Epidermal melanocyte (primary cell): ENCODE measurements at regions not wholly inside any gene's neighbourhood (a gene's known extent, or its start where the extent isn't known, plus 50 kb on each side); places are given as distances from the start of the nearest gene placed in this dataset.
"Not testable (repeated sequence)": the region's sequence is repeated elsewhere in the genome, so short reads cannot be mapped to it uniquely, and the experiment has no call there.

ENCODE experiments used
- DNase-seq: peaks from one replicate; pipeline ENCODE4 v3.0.0; 2011; ENCODE audit warnings: low spot score; ENCODE audit not compliant: insufficient read length

- no peak for DNase-seq
These were observed 94.4 kb upstream of the XPO1 start for GRCh38 chr2:61632276-61633169.

GRCh38 chr2:61631321-61631720 lies 93.2 kb upstream of the XPO1 start:
- no peak for DNase-seq

GRCh38 chr2:61626827-61627226 lies 88.7 kb upstream of the XPO1 start:
- DNase-seq = no peak

GRCh38 chr2:61623747-61624146 lies 85.6 kb upstream of the XPO1 start:
- DNase-seq = no peak

GRCh38 chr2:61620244-61621159 lies 82.3 kb upstream of the XPO1 start:
- DNase-seq = no peak

GRCh38 chr2:61619561-61619960 lies 81.4 kb upstream of the XPO1 start:
- no peak for DNase-seq

GRCh38 chr2:61617610-61618009 lies 79.5 kb upstream of the XPO1 start:
- DNase-seq = no peak

GRCh38 chr2:61605245-61605644 lies 67.1 kb upstream of the XPO1 start:
- DNase-seq = no peak

- DNase-seq = no peak
These were observed 66.3 kb upstream of the XPO1 start for GRCh38 chr2:61604433-61604832.

GRCh38 chr2:61598515-61599156 lies 60.5 kb upstream of the XPO1 start:
- DNase-seq = not testable (repeated sequence)

GRCh38 chr2:61597300-61598289 lies 59.4 kb upstream of the XPO1 start:
- no peak for DNase-seq

GRCh38 chr2:61594201-61594600 lies 56.0 kb upstream of the XPO1 start:
- not testable (repeated sequence) for DNase-seq

- DNase-seq = not testable (repeated sequence)
These were observed 55.5 kb upstream of the XPO1 start for GRCh38 chr2:61593648-61594047.

- no peak for DNase-seq
These were observed 52.1 kb upstream of the XPO1 start for GRCh38 chr2:61590214-61590613.

- DNase-seq = no peak
These were observed 50.4 kb upstream of the XPO1 start for GRCh38 chr2:61588566-61588965.
